Mammary epithelial cell (primary cell): ENCODE measurements at regions not wholly inside any gene's neighbourhood (a gene's known extent, or its start where the extent isn't known, plus 50 kb on each side); places are given as distances from the start of the nearest gene placed in this dataset.

ENCODE experiments used
- CTCF ChIP-seq, 2 donors: IDR thresholded peaks in 1 of 2; conservative IDR thresholded peaks in 1 of 2; 2 replicates each; pipeline ENCODE4 v1.5.1; 2011 to 2012; ENCODE audit warnings: inconsistent platforms in 2 of 2, low read length in 2 of 2, mild to moderate bottlenecking in 2 of 2, control low read depth in 1 of 2, low read depth in 1 of 2; ENCODE audit not compliant: insufficient read depth in 1 of 2; ENCODE audit errors: extremely low read depth in 1 of 2
- EZH2 ChIP-seq: IDR thresholded peaks from 2 replicates; pipeline ENCODE4 v1.6.1; 2012; ENCODE audit warnings: low read length, inconsistent platforms, borderline replicate concordance

DNA sequence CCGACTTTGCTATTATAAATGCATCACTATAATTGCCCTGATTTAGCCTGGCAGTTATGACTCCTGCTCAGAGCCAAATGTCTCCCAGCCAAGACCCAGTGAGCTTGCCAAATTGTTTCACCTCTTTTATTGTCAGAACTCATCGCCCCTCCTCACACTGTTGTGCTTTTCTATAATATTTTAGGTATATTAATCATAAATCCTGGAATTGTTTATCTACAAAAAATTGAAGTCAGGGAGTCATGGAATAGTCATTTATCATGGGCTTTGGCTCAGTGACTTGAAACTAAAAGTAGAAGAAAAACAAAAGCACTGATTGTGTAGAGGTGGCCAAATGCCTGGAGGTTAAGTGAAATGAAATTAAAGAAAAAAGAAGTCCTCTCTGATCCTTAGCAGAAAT, 85.6 kb downstream of the PFDN4 start:
- no peak for TF ChIP-seq CTCF (conservative IDR thresholded peaks at IDR 0.05 in 1 of 2, IDR thresholded peaks at IDR 0.05 in 1 of 2; ENCODE audit: extremely low read depth in 1 of 2, insufficient read depth in 1 of 2, low read depth in 1 of 2, low read length in 2 of 2)
- TF ChIP-seq EZH2 = no peak
